CD8-positive, alpha-beta memory T cell (primary cell): ENCODE measurements at regions not wholly inside any gene's neighbourhood (a gene's known extent, or its start where the extent isn't known, plus 50 kb on each side); places are given as distances from the start of the nearest gene placed in this dataset.
"Not testable (repeated sequence)": the region's sequence is repeated elsewhere in the genome, so short reads cannot be mapped to it uniquely, and the experiment has no call there.

Experiments
- CTCF ChIA-PET: fragments of 350-600 bp; sonication (Branson Sonifier 250); formaldehyde crosslinking; loops from one replicate; lab custom pipeline; 2021; ENCODE audit warnings: antibody characterized with exemption; lab: Charles Lee
- POLR2A ChIA-PET: fragments of 350-600 bp; sonication (Branson Sonifier 250); formaldehyde crosslinking; loops from one replicate; lab custom pipeline; 2021; ENCODE audit warnings: antibody characterized with exemption; lab: Charles Lee
- DNase-seq, 5 donors: peaks; one replicate each; pipeline versions ENCODE4 v3.0.0 to v3.0.0-alpha.2; 2020 to 2022; ENCODE audit warnings: mixed read lengths in 1 of 5
- H3K27ac ChIP-seq: one replicate; pipeline ENCODE4 v1.7.0; 2013; ENCODE audit warnings: low read depth, mild to moderate bottlenecking, low read length, moderate library complexity
- H3K27me3 ChIP-seq: 2 replicates; pipeline ENCODE4 v1.7.0; 2013; ENCODE audit warnings: low read length, mild to moderate bottlenecking; ENCODE audit not compliant: insufficient read depth, poor library complexity, severe bottlenecking
- H3K36me3 ChIP-seq: 2 replicates; pipeline ENCODE4 v1.7.0; 2013; ENCODE audit warnings: mild to moderate bottlenecking, low read length, moderate library complexity; ENCODE audit not compliant: insufficient read depth
- H3K4me1 ChIP-seq: 2 replicates; pipeline ENCODE4 v1.7.0; 2013; ENCODE audit warnings: mild to moderate bottlenecking, low read length, moderate library complexity; ENCODE audit not compliant: insufficient read depth
- H3K4me3 ChIP-seq: 2 replicates; pipeline ENCODE4 v1.7.0; 2013; ENCODE audit warnings: mild to moderate bottlenecking, low read length
- H3K9me3 ChIP-seq: 2 replicates; pipeline ENCODE4 v1.7.0; 2013; ENCODE audit warnings: mild to moderate bottlenecking, low read length
- H3K27ac Mint-ChIP-seq, 8 donors: one replicate each; pipeline ENCODE4 v1.8.0; 2020 to 2021; ENCODE audit warnings: mixed read lengths in 8 of 8, mild to moderate bottlenecking in 6 of 8, inconsistent platforms in 3 of 8, moderate library complexity in 3 of 8
- H3K27me3 Mint-ChIP-seq, 2 donors: one replicate each; pipeline ENCODE4 v1.8.0; 2020 to 2021; ENCODE audit warnings: mixed read lengths in 2 of 2, mild to moderate bottlenecking in 1 of 2, moderate library complexity in 1 of 2
- H3K36me3 Mint-ChIP-seq, 3 donors: one replicate each; pipeline ENCODE4 v1.8.0; 2020 to 2021; ENCODE audit warnings: mixed read lengths in 3 of 3, inconsistent platforms in 1 of 3, mild to moderate bottlenecking in 1 of 3
- H3K4me1 Mint-ChIP-seq, 3 donors: one replicate each; pipeline ENCODE4 v1.8.0; 2020 to 2021; ENCODE audit warnings: mixed read lengths in 3 of 3, inconsistent platforms in 1 of 3, mild to moderate bottlenecking in 1 of 3
- H3K4me3 Mint-ChIP-seq, 7 donors: one replicate each; pipeline ENCODE4 v1.8.0; 2020 to 2021; ENCODE audit warnings: mixed read lengths in 7 of 7, mild to moderate bottlenecking in 6 of 7, moderate library complexity in 4 of 7, inconsistent platforms in 2 of 7
- H3K9me3 Mint-ChIP-seq, 5 donors: one replicate each; pipeline ENCODE4 v1.8.0; 2020 to 2022; ENCODE audit warnings: mixed read lengths in 5 of 5, mild to moderate bottlenecking in 3 of 5, moderate library complexity in 2 of 5, inconsistent platforms in 1 of 5

GRCh38 chr16:49959552-49960277 lies 65.3 kb upstream of the CNEP1R1 start:
- Histone ChIP-seq H3K27me3 (peaks cover 4% of the 10 kb centered on the region), H3K4me1 (no peaks in the 10 kb centered on the region)
- CTCF ChIA-PET = no interaction called here

GRCh38 chr16:49961089-49961488 lies 63.9 kb upstream of the CNEP1R1 start:
- H3K4me3 ChIP-seq = no peak overlapping the region
- DNase-seq = no peak
- ChIA-PET POLR2A (no interaction called here), CTCF (no interaction called here)
- no peaks in the 10 kb centered on the region for H3K36me3 Mint-ChIP-seq
- H3K27ac Mint-ChIP-seq = no peak overlapping the region
- H3K9me3 ChIP-seq = no peaks in the 10 kb centered on the region
- H3K4me1 ChIP-seq = no peaks in the 10 kb centered on the region
- no peaks in the 10 kb centered on the region for H3K9me3 Mint-ChIP-seq
- peaks cover 4 to 20% of the 10 kb centered on the region in 2 donors for H3K27me3 Mint-ChIP-seq
- H3K27ac ChIP-seq = no peak overlapping the region
- peaks cover 4% of the 10 kb centered on the region for H3K27me3 ChIP-seq
- no peaks in the 10 kb centered on the region for H3K4me1 Mint-ChIP-seq
- H3K36me3 ChIP-seq = no peaks in the 10 kb centered on the region
- H3K4me3 Mint-ChIP-seq = no peak overlapping the region

More at GRCh38 chr16:49959552-49960277, 65.3 kb upstream of the CNEP1R1 start:
- peaks cover 5 to 15% of the 10 kb centered on the region in 2 donors for H3K27me3 Mint-ChIP-seq
- no peak overlapping the region for H3K4me3 Mint-ChIP-seq
- H3K27ac ChIP-seq = no peak overlapping the region
- H3K4me3 ChIP-seq = no peak overlapping the region
- no peaks in the 10 kb centered on the region for H3K9me3 Mint-ChIP-seq
- DNase-seq = no peak
- no peaks in the 10 kb centered on the region for H3K36me3 ChIP-seq
- H3K36me3 Mint-ChIP-seq = no peaks in the 10 kb centered on the region
- H3K9me3 ChIP-seq = no peaks in the 10 kb centered on the region
- no peaks in the 10 kb centered on the region for H3K4me1 Mint-ChIP-seq
- POLR2A ChIA-PET = no interaction called here
- H3K27ac Mint-ChIP-seq = peak overlapping the region in 1 of 8 donors; percentile 67

- POLR2A ChIA-PET, H3K4me3 ChIP-seq, H3K27me3 ChIP-seq, H3K4me3 Mint-ChIP-seq, H3K9me3 Mint-ChIP-seq, H3K27ac Mint-ChIP-seq, H3K36me3 ChIP-seq, H3K27ac ChIP-seq, DNase-seq, H3K4me1 ChIP-seq, H3K9me3 ChIP-seq, H3K4me1 Mint-ChIP-seq, H3K36me3 Mint-ChIP-seq: not testable (repeated sequence)
- CTCF ChIA-PET = interaction anchor here (1.2 kb wide), 1 partner anchor 10 kb away, joined by 3 read pairs; no protein-coding TSS in a partner anchor
- H3K27me3 Mint-ChIP-seq = peaks cover 2 to 30% of the 10 kb centered on the region in 2 donors
Observed at GRCh38 chr16:49962566-49962965, 62.5 kb upstream of the CNEP1R1 start.

GRCh38 chr16:49964316-49964715 lies 60.7 kb upstream of the CNEP1R1 start:
- DNase-seq = no peak
- Histone ChIP-seq H3K4me3 (no peak overlapping the region), H3K27ac (no peak overlapping the region), H3K9me3 (no peaks in the 10 kb centered on the region), H3K36me3 (no peaks in the 10 kb centered on the region), H3K4me1 (no peaks in the 10 kb centered on the region), H3K27me3 (no peaks in the 10 kb centered on the region)
- ChIA-PET POLR2A (no interaction called here), CTCF (no interaction called here)
- no peaks in the 10 kb centered on the region for H3K9me3 Mint-ChIP-seq
- H3K4me1 Mint-ChIP-seq = no peaks in the 10 kb centered on the region
- H3K36me3 Mint-ChIP-seq = no peaks in the 10 kb centered on the region
- no peak overlapping the region for H3K4me3 Mint-ChIP-seq
- H3K27ac Mint-ChIP-seq = no peak overlapping the region
- peaks cover 6 to 43% of the 10 kb centered on the region in 2 donors for H3K27me3 Mint-ChIP-seq

GRCh38 chr16:49964973-49965372 lies 60.1 kb upstream of the CNEP1R1 start:
- no peaks in the 10 kb centered on the region for H3K4me1 ChIP-seq
- H3K4me3 Mint-ChIP-seq = no peak overlapping the region

GRCh38 chr16:49967012-49967559 lies 57.9 kb upstream of the CNEP1R1 start:
- Histone ChIP-seq H3K27me3 (peaks cover 4% of the 10 kb centered on the region), H3K27ac (no peak overlapping the region), H3K4me3 (no peak overlapping the region), H3K9me3 (no peaks in the 10 kb centered on the region), H3K4me1 (no peaks in the 10 kb centered on the region), H3K36me3 (no peaks in the 10 kb centered on the region)
- no peak for DNase-seq
- H3K4me3 Mint-ChIP-seq = no peak overlapping the region
- H3K27me3 Mint-ChIP-seq = peaks cover 15 to 54% of the 10 kb centered on the region in 2 donors
- no peak overlapping the region for H3K27ac Mint-ChIP-seq
- H3K4me1 Mint-ChIP-seq = no peaks in the 10 kb centered on the region
- CTCF ChIA-PET = no interaction called here
- H3K9me3 Mint-ChIP-seq = no peaks in the 10 kb centered on the region
- POLR2A ChIA-PET = no interaction called here
- no peaks in the 10 kb centered on the region for H3K36me3 Mint-ChIP-seq

More at GRCh38 chr16:49964973-49965372, 60.1 kb upstream of the CNEP1R1 start:
- Mint-ChIP-seq H3K9me3 (no peaks in the 10 kb centered on the region), H3K36me3 (no peaks in the 10 kb centered on the region), H3K27me3 (peaks cover 9 to 47% of the 10 kb centered on the region in 2 donors), H3K27ac (no peak overlapping the region), H3K4me1 (no peaks in the 10 kb centered on the region)
- ChIA-PET POLR2A (no interaction called here), CTCF (no interaction called here)
- no peak for DNase-seq
- H3K27ac ChIP-seq = no peak overlapping the region
- no peaks in the 10 kb centered on the region for H3K9me3 ChIP-seq
- H3K36me3 ChIP-seq = no peaks in the 10 kb centered on the region
- no peaks in the 10 kb centered on the region for H3K27me3 ChIP-seq
- no peak overlapping the region for H3K4me3 ChIP-seq

GRCh38 chr16:49969091-49970030 lies 55.7 kb upstream of the CNEP1R1 start:
- Histone ChIP-seq H3K27me3 (peaks cover 4% of the 10 kb centered on the region), H3K9me3 (no peaks in the 10 kb centered on the region), H3K27ac (no peak overlapping the region), H3K4me1 (no peaks in the 10 kb centered on the region), H3K4me3 (no peak overlapping the region), H3K36me3 (no peaks in the 10 kb centered on the region)
- POLR2A ChIA-PET = no interaction called here
- Mint-ChIP-seq H3K27ac (no peak overlapping the region), H3K4me1 (no peaks in the 10 kb centered on the region), H3K36me3 (no peaks in the 10 kb centered on the region), H3K9me3 (no peaks in the 10 kb centered on the region), H3K27me3 (peaks cover 22 to 56% of the 10 kb centered on the region in 2 donors), H3K4me3 (no peak overlapping the region)
- DNase-seq = no peak
- CTCF ChIA-PET = no interaction called here
